ENCODE measurements at regions not wholly inside any gene's neighbourhood (a gene's known extent, or its start where the extent isn't known, plus 50 kb on each side); places are given as distances from the start of the nearest gene placed in this dataset.

DNA sequence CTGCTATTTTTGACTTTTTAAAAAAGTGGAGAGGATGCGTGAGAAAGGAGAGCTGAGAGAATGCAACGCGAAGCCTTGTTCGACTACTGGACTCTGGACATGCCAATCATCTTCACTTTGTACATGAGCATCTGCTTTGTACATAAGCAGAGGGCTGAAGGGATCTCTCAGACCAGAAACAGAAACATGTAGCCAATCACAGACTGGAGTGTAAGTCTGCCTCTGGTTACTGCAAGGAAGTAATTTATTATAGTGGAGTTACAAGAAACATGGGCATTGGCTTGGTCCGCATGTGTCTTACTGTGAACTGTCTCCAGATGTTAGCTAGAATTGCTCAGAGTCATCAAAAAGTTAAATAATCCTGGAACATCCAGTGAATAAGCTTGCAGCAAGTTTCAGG lies 190.0 kb upstream of the GRAMD2B start:
- DNase-seq (ENCODE audit: low spot score, unreplicated experiment): no peak
- TF ChIP-seq CTCF (IDR thresholded peaks at IDR 0.05; ENCODE audit: unreplicated experiment): no peak
- Mint-ChIP-seq H3K4me1 (ENCODE audit: low read depth) (peaks cover 8% of the 10 kb centered on the region), H3K4me3 (ENCODE audit: low read depth) (no peak overlapping the region), H3K36me3 (ENCODE audit: insufficient read depth) (peaks cover 4% of the 10 kb centered on the region), H3K9me3 (ENCODE audit: low read depth) (peaks cover 27% of the 10 kb centered on the region), H3K27me3 (no peaks in the 10 kb centered on the region), H3K27ac (no peak overlapping the region)

DNA sequence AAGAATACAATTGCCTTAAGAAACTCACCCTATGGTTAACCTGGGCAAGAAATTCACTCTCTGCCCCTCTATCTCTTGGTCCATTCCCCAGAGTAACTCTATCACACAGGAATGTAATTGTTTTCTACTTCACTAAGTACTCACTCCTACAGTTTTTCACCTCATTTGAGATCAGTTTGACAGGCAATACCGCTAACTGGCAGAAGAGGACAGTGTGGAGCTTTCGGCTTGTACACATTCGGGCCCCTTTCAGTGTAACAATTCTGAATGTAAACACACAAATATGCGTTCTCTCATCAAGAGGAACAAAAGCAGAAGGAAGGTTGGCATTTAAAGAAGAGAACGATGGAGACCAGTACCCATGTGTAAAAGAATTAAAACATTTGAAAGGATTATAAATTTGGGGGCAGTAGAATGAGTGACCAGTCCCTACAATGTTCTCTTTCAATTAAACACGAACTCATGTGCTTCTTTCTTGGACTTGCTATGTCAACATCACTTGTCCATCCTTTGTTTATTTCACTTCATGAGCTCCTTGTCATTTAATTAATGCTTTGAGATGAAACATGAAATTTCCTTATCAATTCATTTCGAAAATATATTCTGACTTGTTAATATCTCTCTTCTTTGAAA lies 188.5 kb upstream of the GRAMD2B start:
- no peaks in the 10 kb centered on the region for H3K27me3 Mint-ChIP-seq
- no peak for DNase-seq (ENCODE audit: low spot score, unreplicated experiment)
- no peak overlapping the region for H3K4me3 Mint-ChIP-seq (ENCODE audit: low read depth)
- peaks cover 8% of the 10 kb centered on the region for H3K4me1 Mint-ChIP-seq (ENCODE audit: low read depth)
- peaks cover 23% of the 10 kb centered on the region for H3K9me3 Mint-ChIP-seq (ENCODE audit: low read depth)
- peak; percentile 69 for TF ChIP-seq CTCF (IDR thresholded peaks at IDR 0.05; ENCODE audit: unreplicated experiment)
- H3K36me3 Mint-ChIP-seq (ENCODE audit: insufficient read depth): peaks cover 3% of the 10 kb centered on the region
- no peak overlapping the region for H3K27ac Mint-ChIP-seq

DNA sequence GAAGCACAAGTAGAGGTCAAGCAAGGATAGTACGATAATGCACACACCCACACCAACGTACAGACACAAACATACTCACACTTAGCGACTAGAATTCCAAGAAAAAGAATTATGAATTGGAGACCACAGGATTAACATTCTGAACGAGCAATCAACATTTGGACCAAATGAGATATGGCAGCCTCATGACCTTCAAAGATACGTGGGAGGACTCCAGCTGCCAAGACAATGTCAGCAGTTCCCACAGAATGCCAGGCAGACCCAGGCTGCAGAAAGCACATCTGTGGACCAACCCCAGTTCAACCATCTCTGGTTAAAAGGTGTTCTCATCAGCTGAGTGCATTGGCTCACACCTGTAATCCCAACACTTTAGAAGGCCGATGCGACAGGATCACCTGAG lies 187.6 kb upstream of the GRAMD2B start:
- Mint-ChIP-seq H3K4me3 (ENCODE audit: low read depth) (no peak overlapping the region), H3K27ac (peak overlapping the region; percentile 9), H3K36me3 (ENCODE audit: insufficient read depth) (peaks cover 1% of the 10 kb centered on the region), H3K27me3 (no peaks in the 10 kb centered on the region), H3K4me1 (ENCODE audit: low read depth) (peaks cover 8% of the 10 kb centered on the region), H3K9me3 (ENCODE audit: low read depth) (peaks cover 14% of the 10 kb centered on the region)
- DNase-seq (ENCODE audit: low spot score, unreplicated experiment): no peak
- no peak for TF ChIP-seq CTCF (IDR thresholded peaks at IDR 0.05; ENCODE audit: unreplicated experiment)

- Mint-ChIP-seq H3K4me3 (ENCODE audit: low read depth) (no peak overlapping the region), H3K4me1 (ENCODE audit: low read depth) (peaks cover 8% of the 10 kb centered on the region), H3K9me3 (ENCODE audit: low read depth) (peaks cover 4% of the 10 kb centered on the region), H3K36me3 (ENCODE audit: insufficient read depth) (no peaks in the 10 kb centered on the region), H3K27ac (no peak overlapping the region), H3K27me3 (no peaks in the 10 kb centered on the region)
- TF ChIP-seq CTCF (IDR thresholded peaks at IDR 0.05; ENCODE audit: unreplicated experiment): no peak
- no peak for DNase-seq (ENCODE audit: low spot score, unreplicated experiment)
Observed at GRCh38 chr5:126236994-126237393, 186.2 kb upstream of the GRAMD2B start.

DNA sequence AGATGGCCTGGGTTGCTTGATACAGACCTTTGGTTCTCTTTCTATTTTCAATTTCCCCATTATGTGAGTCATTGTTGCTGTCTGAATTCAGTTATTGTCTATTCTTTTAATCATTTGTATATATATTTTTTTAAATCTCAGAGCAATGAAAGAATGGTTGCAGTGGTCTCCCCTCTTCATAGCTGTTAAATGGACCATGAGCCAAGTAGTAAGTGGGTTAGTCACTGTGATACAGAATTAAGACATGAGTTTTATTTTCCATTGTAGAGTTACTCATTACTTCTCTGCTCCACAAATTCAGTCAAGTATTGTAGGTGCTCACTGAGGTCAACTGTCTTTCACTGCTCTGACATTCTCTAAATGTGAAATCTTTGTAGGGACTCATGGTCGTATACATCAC lies 174.6 kb upstream of the GRAMD2B start:
- H3K27me3 Mint-ChIP-seq: no peaks in the 10 kb centered on the region
- DNase-seq (ENCODE audit: low spot score, unreplicated experiment): no peak
- H3K9me3 Mint-ChIP-seq (ENCODE audit: low read depth): peaks cover 13% of the 10 kb centered on the region
- peaks cover 10% of the 10 kb centered on the region for H3K4me1 Mint-ChIP-seq (ENCODE audit: low read depth)
- H3K4me3 Mint-ChIP-seq (ENCODE audit: low read depth): no peak overlapping the region
- no peak for TF ChIP-seq CTCF (IDR thresholded peaks at IDR 0.05; ENCODE audit: unreplicated experiment)
- H3K27ac Mint-ChIP-seq: no peak overlapping the region
- no peaks in the 10 kb centered on the region for H3K36me3 Mint-ChIP-seq (ENCODE audit: insufficient read depth)
